GM18517 (cell line): ENCODE measurements at regions not wholly inside any gene's neighbourhood (a gene's known extent, or its start where the extent isn't known, plus 50 kb on each side); places are given as distances from the start of the nearest gene placed in this dataset.

Source experiments
- ATAC-seq: cut with Tn5 transposase; IDR thresholded peaks from one replicate; pipeline ENCODE4 v1.9.1; 2021; ENCODE audit warnings: mild to moderate bottlenecking, moderate library complexity; ENCODE audit not compliant: unreplicated experiment

GRCh38 chr7:17120756-17121155, 177.7 kb upstream of the AHR start:
- ATAC-seq, result no peak

DNA sequence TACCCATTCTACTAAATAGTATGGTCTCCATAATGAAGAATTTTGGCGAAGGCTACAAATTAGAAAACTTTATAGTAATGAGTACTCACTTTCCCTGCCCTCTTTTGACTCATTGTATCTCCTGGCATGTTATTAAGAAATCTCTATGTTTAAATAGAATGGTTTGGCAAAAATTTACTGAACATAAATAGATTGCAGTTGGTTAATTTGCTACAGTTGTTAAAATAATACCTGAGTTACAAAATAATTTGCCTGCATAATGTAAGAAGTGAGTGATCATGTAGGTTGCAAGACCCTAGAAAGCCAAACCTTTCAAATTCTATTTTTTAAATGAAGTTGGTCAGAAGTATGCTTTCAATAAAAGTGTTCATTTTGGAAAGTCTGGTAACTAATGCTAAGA, 176.8 kb upstream of the AHR start:
- ATAC-seq, result no peak

- peak; percentile 41 for ATAC-seq
Observed at GRCh38 chr7:17123020-17123419, 175.4 kb upstream of the AHR start.

GRCh38 chr7:17126413-17127268, 171.8 kb upstream of the AHR start:
- ATAC-seq, result peak; percentile 89

GRCh38 chr7:17129218-17129617, 169.2 kb upstream of the AHR start:
- no peak for ATAC-seq

DNA sequence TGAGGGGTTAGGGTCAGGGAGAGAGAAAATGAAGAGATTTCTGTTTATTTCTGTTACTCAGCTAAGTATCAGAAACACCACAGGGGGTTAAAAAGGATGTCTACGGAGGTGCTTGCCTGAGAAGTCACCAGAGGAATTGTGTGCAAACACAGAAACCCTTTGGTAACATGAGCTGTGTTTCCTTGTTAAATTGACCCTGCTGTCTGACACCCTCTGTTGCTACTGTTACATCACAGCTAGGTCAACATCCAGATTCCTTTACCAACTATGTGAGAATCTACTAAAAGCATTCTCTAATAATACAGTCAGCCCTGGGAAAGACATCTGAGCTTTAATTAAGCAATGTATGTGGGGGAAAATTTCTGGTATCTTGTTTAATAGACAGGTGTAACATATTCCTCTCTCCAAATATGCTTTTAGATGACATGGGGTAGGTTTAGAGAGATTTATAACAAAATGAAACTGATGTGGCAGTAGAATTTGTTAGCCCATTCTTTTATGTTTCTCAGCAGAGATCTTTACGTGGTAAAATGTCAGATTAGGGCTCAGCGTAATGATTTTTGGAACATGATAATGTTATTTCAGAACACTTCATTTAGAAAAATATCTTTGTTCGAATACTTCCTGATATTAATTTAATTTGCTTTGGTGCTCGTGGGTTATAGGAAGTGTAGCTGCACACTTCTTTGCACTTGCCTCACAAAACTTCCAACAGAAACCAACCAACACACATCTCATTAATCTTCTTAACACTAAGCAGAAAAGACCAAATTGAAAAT, 168.0 kb upstream of the AHR start:
- ATAC-seq, result no peak

GRCh38 chr7:17131060-17131345, 167.4 kb upstream of the AHR start:
- ATAC-seq, result no peak

DNA sequence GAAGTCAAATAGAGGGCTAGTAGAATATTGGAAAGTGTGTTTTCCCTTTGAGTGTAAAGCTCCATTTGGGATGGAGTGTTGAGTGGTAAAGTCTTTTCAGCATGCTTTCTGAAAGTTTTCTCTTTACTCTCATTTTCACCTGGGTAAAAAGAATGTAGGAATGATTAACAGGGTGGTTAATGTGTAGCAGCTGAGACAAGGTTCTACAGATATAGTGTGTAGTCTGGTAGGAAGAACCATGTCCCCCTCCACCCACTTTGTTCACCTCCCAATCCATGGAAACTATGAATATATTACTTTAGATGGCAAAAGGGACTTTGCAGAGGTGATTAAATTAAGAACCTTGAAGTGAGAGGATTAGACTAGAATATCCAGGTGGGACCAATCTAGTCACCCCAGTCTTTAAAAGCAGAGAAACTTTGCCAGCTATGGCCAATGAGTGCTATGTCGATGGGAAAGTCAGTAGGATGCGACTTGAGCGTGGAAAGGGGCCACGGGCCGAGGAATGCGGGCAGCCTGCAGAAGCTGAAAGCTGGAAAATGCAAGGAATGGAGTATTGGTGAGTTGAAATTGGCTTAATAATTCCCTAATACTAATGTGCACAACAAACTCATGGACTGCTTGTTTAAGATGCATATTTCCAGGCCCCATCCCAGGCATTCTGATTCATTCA, 166.3 kb upstream of the AHR start:
- peak; percentile 60 for ATAC-seq

GRCh38 chr7:17132726-17133125, 165.7 kb upstream of the AHR start:
- no peak for ATAC-seq

DNA sequence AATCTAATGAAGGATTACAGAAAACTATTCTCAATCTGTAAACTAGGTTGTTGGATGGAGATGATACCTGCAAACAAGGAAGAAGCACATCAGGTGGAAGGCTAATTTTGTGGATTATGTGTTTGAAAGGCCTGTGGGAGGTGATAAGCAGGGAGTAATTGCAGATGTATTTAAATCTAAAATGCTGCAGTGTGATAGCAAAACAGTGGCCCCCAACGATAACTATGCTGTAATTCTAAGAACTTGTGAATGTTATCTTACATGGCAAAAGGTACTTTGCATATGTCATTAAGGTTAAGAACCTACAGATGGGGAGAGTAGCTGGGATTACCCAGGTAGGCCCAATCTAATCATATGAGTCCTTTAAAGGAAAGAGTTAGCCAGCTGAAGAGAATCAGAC, 164.5 kb upstream of the AHR start:
- no peak for ATAC-seq

DNA sequence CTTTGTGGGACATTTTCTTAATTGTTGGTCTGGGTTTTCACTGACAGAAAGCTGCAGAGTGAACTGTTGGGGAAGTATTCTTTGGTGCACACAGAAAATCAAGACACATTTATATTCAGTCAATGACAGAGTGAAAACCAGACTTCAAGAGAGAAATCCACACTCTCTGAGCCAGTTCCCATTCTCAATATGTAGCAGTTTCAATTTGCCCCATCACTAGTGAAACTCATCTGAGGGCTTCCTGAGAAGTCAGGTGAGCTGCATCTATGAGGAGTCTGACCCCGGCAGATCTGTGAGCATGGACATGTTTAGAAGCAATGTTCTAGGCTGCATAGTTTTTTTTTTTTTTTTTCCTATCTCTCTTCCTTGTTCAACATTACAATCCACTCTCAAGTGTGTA, 163.7 kb upstream of the AHR start:
- peak; percentile 87 for ATAC-seq

DNA sequence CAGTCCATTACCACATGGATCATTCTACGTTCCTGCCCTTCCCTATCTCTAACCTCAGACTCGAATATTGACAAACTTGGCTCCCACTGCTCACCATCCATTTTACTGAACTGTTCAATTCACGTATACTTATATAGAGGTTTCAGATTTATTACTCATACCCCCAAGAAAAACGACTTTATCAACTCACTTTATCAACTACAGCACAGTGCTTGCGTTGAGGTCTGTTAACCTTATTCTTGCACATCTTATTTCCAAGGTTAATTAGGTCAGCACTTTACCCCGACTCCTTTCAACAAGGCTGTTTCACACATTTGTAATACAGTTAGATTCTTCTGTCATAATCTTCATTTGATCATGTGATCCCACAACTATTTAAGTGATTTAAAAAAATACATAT, 162.3 kb upstream of the AHR start:
- no peak for ATAC-seq

- no peak for ATAC-seq
Observed at GRCh38 chr7:17139081-17139480, 159.4 kb upstream of the AHR start.

DNA sequence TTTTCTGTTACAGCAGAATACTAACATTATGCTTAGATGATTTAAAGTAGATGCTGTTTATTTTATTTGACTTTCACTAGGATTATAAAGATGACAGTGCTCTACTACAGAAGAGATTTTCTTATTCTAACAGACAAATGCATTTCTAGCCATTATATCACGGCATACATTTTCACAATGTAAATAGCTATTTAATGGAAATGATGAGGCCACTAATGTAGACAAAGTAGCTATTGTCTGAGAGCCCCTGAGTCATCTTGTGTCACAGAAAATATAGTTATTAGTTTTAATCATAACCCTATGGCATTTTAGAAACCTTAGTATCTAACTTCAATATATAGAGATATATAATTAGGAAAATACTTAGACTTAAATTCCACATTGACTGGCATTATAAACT, 158.0 kb upstream of the AHR start:
- ATAC-seq, result no peak

DNA sequence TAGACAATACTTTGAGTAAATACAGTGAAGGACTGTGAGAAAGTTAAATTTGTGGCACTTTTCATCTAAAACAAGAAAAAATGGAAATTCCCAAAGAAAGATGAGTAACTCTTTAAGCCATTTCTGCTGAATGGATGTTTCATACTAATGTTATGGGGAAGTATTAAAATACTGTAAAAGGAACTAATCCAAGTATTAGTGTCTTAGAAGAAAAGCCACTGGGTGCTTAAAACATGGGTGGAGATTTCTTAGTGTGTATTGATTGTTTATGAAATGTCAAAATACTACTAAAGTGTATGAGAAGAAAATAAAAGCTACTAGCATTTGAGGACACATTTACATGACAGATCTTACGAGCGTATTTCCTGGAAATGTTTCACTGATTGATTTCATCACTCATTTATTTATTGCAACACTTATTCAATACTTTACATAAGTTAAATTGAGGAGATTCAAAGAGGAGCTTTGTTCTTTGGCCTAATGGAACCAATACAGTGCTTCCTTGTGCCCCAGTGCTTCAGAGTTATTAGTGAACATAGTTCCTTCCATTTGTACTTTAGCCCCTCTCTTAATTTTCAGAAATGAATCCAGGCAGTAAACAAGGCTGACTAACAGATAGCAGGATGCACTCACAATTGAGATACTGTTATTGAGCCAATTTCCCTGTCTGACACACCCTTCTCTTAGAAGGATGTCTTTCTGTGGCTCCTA, 155.5 kb upstream of the AHR start:
- no peak for ATAC-seq

- ATAC-seq, result peak; percentile 63
Observed at GRCh38 chr7:17144322-17144721, 154.1 kb upstream of the AHR start.

GRCh38 chr7:17146621-17147020, 151.8 kb upstream of the AHR start:
- ATAC-seq, result no peak

DNA sequence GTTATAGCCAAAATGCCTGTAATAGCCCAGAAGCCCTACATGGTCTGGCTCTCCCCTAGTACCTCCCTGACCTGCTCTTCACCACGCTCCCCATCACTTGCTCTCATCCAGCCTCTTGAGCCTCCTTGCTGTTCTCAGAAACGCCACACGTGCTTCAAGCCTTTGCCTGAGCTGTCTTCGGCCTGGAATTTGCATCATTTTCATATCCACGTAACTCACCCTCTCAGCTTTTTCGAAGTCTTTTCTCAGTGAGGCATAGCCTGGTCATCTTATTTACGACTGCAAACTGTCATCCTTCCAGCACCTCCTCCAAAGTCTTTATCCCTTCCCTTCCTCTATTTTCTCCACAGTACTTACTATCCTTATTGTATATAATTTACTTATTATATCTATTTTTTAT, 151.0 kb upstream of the AHR start:
- no peak for ATAC-seq

- ATAC-seq, result peak; percentile 81
Observed at GRCh38 chr7:17150018-17150417, 148.4 kb upstream of the AHR start.

DNA sequence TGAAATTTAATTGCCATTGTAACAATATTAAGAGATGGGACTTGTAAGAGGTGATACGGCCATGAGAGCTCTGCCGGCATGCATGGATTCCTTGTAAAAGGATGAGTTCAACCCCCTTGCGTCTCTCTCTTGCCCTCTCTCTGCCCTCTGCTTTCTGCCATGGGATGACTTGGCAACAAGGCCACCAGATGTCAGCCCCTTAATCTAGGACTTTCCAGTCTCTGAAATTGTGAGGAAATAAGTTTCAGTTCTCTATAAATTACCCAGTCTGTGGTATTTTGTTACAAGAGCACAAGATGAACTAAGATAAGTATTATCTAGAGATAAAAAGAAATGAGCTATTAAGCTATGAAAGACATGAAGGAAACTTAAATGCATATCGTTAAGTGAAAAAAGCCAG, 145.7 kb upstream of the AHR start:
- peak; percentile 40 for ATAC-seq

- no peak for ATAC-seq
Observed at GRCh38 chr7:17153536-17153935, 144.9 kb upstream of the AHR start.
